ENCODE measurements at regions not wholly inside any gene's neighbourhood (a gene's known extent, or its start where the extent isn't known, plus 50 kb on each side); places are given as distances from the start of the nearest gene placed in this dataset.

DNA sequence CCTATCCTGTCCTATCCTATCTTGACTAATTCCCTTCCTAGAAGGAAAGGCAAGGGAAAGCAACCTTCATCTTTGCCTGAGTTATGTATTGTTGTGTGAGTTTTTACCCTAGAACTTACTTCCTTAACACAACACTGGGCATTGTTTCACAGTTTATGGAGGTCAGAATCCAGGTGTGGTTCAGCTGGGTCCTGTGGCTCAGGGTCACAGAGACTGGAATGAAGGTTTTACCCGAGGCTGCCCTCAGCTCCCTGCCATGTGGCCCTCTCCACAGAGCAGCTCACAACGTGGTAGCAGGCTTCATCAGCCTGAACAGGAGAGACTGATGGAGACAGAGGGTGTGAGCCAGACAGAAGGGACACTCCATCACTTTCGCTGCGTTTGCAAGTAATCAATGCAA, 140.5 kb downstream of the FCRL5 start:
- Histone ChIP-seq H3K9me3 (ENCODE audit: insufficient read depth, low read depth, low read length) (no peaks in the 10 kb centered on the region), H4K20me1 (ENCODE audit: insufficient read depth, low read length, poor library complexity, severe bottlenecking) (no peaks in the 10 kb centered on the region), H3K79me2 (ENCODE audit: insufficient read depth, low read length) (no peaks in the 10 kb centered on the region), H3F3A (ENCODE audit: low read depth) (no peaks in the 10 kb centered on the region), H2AFZ (ENCODE audit: low read length) (no peak overlapping the region), H3K4me2 (ENCODE audit: low read depth, low read length, poor library complexity, severe bottlenecking) (no peak overlapping the region), H3K4me3 (ENCODE audit: low read length, poor library complexity, severe bottlenecking) (no peak overlapping the region), H3K36me3 (ENCODE audit: insufficient read depth, low read length) (no peaks in the 10 kb centered on the region), H3K9me2 (replicated peaks; ENCODE audit: low read depth, low read length) (no peaks in the 10 kb centered on the region), H3K27me3 (ENCODE audit: insufficient read depth, low read length, poor library complexity, severe bottlenecking) (no peaks in the 10 kb centered on the region), H3K4me1 (ENCODE audit: insufficient read depth, low read length, poor library complexity, severe bottlenecking) (peaks cover 34% of the 10 kb centered on the region), H3K9ac (ENCODE audit: low read depth, low read length, poor library complexity, severe bottlenecking) (no peak overlapping the region)
- TF ChIP-seq, protein P1, sequence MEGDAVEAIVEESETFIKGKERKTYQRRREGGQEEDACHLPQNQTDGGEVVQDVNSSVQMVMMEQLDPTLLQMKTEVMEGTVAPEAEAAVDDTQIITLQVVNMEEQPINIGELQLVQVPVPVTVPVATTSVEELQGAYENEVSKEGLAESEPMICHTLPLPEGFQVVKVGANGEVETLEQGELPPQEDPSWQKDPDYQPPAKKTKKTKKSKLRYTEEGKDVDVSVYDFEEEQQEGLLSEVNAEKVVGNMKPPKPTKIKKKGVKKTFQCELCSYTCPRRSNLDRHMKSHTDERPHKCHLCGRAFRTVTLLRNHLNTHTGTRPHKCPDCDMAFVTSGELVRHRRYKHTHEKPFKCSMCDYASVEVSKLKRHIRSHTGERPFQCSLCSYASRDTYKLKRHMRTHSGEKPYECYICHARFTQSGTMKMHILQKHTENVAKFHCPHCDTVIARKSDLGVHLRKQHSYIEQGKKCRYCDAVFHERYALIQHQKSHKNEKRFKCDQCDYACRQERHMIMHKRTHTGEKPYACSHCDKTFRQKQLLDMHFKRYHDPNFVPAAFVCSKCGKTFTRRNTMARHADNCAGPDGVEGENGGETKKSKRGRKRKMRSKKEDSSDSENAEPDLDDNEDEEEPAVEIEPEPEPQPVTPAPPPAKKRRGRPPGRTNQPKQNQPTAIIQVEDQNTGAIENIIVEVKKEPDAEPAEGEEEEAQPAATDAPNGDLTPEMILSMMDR (conservative IDR thresholded peaks at IDR 0.05; ENCODE audit: low read length) = no peak
- TF ChIP-seq EZH2phosphoT487 (IDR thresholded peaks at IDR 0.05; ENCODE audit: borderline replicate concordance) = no peak

DNA sequence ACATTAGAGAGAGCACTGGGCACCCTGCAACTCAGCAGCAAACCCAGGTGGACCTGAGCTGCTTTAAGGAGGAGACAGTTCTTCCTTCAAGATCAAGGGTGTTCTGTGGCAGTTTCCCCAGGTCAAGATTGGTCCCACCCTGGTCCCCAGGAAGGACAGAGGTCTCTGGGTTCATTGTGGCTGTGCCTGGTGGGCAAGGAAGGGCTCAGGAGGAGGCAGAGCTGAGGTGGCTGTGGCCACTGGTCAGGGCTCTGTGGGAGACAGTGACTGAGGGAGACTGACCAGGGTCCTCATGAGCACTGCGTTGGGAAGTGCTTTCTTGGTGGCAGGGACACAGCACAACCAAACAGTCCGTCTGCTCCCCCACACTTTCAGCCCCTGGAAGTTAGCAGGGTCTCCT, 141.3 kb downstream of the FCRL5 start:
- Histone ChIP-seq H3K9ac (ENCODE audit: low read depth, low read length, poor library complexity, severe bottlenecking) (no peak overlapping the region), H3K4me2 (ENCODE audit: low read depth, low read length, poor library complexity, severe bottlenecking) (no peak overlapping the region), H3K79me2 (ENCODE audit: insufficient read depth, low read length) (no peaks in the 10 kb centered on the region), H3K27me3 (ENCODE audit: insufficient read depth, low read length, poor library complexity, severe bottlenecking) (no peaks in the 10 kb centered on the region), H3K4me1 (ENCODE audit: insufficient read depth, low read length, poor library complexity, severe bottlenecking) (peaks cover 31% of the 10 kb centered on the region), H3K9me2 (replicated peaks; ENCODE audit: low read depth, low read length) (no peaks in the 10 kb centered on the region), H3K9me3 (ENCODE audit: insufficient read depth, low read depth, low read length) (no peaks in the 10 kb centered on the region), H4K20me1 (ENCODE audit: insufficient read depth, low read length, poor library complexity, severe bottlenecking) (no peaks in the 10 kb centered on the region), H3K4me3 (ENCODE audit: low read length, poor library complexity, severe bottlenecking) (no peak overlapping the region), H3K36me3 (ENCODE audit: insufficient read depth, low read length) (no peaks in the 10 kb centered on the region), H2AFZ (ENCODE audit: low read length) (no peak overlapping the region; the same call in 1 of the 2 replicates), H3F3A (ENCODE audit: low read depth) (no peaks in the 10 kb centered on the region)
- TF ChIP-seq, protein P1 (conservative IDR thresholded peaks at IDR 0.05; ENCODE audit: low read length) = no peak
- no peak for TF ChIP-seq EZH2phosphoT487 (IDR thresholded peaks at IDR 0.05; ENCODE audit: borderline replicate concordance)

DNA sequence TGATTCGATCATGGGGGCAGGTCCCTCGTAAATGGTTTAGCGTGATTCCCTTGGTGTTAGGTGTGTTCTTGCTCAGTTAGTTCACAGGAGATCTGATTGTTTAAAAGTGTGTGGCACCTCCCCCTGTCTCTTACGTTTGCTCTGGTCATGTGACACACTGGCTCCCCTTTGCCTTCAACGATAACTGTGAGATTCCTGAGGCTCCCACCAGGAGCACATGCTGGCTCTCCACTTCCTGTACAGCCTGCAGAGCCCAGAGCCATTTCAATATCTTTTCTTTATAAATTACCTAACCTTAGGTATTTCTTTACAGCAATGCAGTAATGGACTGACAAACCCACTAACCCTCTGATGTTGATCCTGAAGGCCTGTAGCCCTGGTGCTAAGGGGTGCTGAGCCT, 141.9 kb downstream of the FCRL5 start:
- no peaks in the 10 kb centered on the region for H3K36me3 ChIP-seq (ENCODE audit: insufficient read depth, low read length)
- H3K79me2 ChIP-seq (ENCODE audit: insufficient read depth, low read length) = no peaks in the 10 kb centered on the region
- no peaks in the 10 kb centered on the region for H3K9me3 ChIP-seq (ENCODE audit: insufficient read depth, low read depth, low read length)
- no peak for TF ChIP-seq EZH2phosphoT487 (IDR thresholded peaks at IDR 0.05; ENCODE audit: borderline replicate concordance)
- TF ChIP-seq, protein P1 (conservative IDR thresholded peaks at IDR 0.05; ENCODE audit: low read length) = no peak
- H4K20me1 ChIP-seq (ENCODE audit: insufficient read depth, low read length, poor library complexity, severe bottlenecking) = no peaks in the 10 kb centered on the region
- no peaks in the 10 kb centered on the region for H3K27me3 ChIP-seq (ENCODE audit: insufficient read depth, low read length, poor library complexity, severe bottlenecking)
- H3K4me2 ChIP-seq (ENCODE audit: low read depth, low read length, poor library complexity, severe bottlenecking) = no peak overlapping the region
- H3K9me2 ChIP-seq (replicated peaks; ENCODE audit: low read depth, low read length) = no peaks in the 10 kb centered on the region
- H2AFZ ChIP-seq (ENCODE audit: low read length) = no peak overlapping the region; the same call in 1 of the 2 replicates
- no peak overlapping the region for H3K9ac ChIP-seq (ENCODE audit: low read depth, low read length, poor library complexity, severe bottlenecking)
- no peaks in the 10 kb centered on the region; the same call in 1 of the 2 replicates for H3F3A ChIP-seq (ENCODE audit: low read depth)
- H3K4me3 ChIP-seq (ENCODE audit: low read length, poor library complexity, severe bottlenecking) = no peak overlapping the region
- peaks cover 27% of the 10 kb centered on the region for H3K4me1 ChIP-seq (ENCODE audit: insufficient read depth, low read length, poor library complexity, severe bottlenecking)

All from Loucy (cell line).